Fibroblast of villous mesenchyme (primary cell): ENCODE measurements at regions not wholly inside any gene's neighbourhood (a gene's known extent, or its start where the extent isn't known, plus 50 kb on each side); places are given as distances from the start of the nearest gene placed in this dataset.
A peak's percentile ranks its signal among the peaks of the same experiment; 100 is the strongest.

Experiments
- DNase-seq: peaks from one replicate; pipeline ENCODE4 v3.0.0-alpha.2; 2010; ENCODE audit warnings: low read depth
- H3K4me3 ChIP-seq: 2 replicates; pipeline ENCODE4 v1.5.1; 2011; ENCODE audit warnings: low read depth, mild to moderate bottlenecking, low read length
- TF ChIP-seq, protein P1 (sequence below): IDR thresholded peaks from 2 replicates; pipeline ENCODE4 v1.5.1; 2012; ENCODE audit warnings: low read depth, mild to moderate bottlenecking, low read length; ENCODE audit not compliant: insufficient read depth

DNA sequence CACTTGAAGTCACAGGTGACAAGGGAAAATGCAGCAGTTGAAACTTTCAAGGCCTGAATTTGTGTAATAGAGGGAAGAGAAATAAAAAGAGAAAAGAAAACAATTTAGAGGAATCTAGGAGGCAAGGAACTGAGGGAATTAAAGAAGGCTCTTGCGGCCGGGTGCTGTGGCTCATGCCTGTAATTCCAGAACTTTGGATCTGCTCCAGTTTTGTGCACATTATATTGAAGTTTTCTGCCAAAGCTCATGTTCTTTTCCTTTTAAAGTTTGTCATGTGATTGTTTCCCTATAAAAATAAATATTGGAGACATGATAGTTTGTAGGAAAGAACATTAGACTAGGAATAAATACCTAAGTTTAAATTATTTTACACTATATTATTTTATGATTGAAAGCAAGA is 433.9 kb upstream of the CPEB2 start:
- DNase-seq: peak; percentile 1
- TF ChIP-seq, protein P1, sequence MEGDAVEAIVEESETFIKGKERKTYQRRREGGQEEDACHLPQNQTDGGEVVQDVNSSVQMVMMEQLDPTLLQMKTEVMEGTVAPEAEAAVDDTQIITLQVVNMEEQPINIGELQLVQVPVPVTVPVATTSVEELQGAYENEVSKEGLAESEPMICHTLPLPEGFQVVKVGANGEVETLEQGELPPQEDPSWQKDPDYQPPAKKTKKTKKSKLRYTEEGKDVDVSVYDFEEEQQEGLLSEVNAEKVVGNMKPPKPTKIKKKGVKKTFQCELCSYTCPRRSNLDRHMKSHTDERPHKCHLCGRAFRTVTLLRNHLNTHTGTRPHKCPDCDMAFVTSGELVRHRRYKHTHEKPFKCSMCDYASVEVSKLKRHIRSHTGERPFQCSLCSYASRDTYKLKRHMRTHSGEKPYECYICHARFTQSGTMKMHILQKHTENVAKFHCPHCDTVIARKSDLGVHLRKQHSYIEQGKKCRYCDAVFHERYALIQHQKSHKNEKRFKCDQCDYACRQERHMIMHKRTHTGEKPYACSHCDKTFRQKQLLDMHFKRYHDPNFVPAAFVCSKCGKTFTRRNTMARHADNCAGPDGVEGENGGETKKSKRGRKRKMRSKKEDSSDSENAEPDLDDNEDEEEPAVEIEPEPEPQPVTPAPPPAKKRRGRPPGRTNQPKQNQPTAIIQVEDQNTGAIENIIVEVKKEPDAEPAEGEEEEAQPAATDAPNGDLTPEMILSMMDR: no peak
- no peak overlapping the region for H3K4me3 ChIP-seq

DNA sequence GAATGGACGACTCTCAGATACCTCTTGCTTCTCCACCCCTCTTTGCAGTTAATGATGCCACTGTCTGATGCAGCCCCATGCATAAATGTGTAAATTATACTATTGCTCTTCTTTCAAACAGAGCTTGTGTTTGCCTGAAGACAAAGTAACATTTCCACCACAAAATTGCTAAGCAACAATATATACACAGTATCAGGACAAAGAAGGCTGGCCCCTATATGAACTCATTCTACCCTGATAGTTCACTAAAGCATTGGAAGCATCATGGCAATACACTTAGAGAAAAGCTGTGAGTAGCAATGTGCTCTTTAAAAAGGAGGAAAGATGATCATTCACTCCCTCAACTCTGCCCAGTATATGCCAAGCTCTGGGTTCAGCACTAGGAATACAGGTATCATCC is 427.0 kb upstream of the CPEB2 start:
- TF ChIP-seq, protein P1: no peak
- no peak for DNase-seq
- H3K4me3 ChIP-seq: no peak overlapping the region

DNA sequence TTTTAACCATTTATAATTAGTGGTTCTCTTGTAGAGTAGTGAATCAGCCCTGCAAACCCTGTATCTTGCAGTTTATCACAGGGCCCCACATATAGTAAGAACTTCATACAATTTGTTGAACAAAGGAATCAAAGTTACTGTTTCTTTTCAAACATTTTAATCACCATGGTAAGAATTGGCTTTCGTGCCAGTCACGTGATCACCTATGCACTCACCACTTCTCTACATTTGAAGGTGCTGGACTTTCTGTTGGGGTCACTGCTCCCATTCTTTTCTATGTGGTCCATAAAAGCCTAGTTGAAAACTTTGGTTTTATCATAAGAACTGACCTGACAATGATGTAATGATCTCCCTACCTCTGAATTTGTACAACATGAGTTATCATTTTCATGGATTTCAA is 426.4 kb upstream of the CPEB2 start:
- TF ChIP-seq, protein P1: no peak
- H3K4me3 ChIP-seq: no peak overlapping the region
- no peak for DNase-seq

DNA sequence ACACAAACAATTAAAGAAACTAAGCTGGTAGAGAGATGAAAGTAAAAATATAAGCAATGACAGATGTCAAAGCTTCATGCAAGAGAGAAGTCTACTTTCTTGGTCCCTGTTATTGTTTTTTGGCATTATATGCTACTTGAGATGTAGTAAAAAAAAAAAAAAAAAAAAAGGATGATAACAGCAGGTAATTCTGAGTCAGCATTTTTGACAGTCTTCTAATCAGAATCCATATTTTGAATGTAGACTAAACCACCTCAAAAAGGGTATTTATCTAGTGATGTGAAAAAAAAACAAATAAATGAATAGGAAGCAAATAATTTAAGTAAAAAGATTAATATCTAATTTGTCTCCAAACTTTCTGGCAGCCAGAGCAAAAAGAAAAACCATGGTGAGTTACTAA is 422.2 kb upstream of the CPEB2 start:
- no peak overlapping the region for H3K4me3 ChIP-seq
- TF ChIP-seq, protein P1: no peak
- DNase-seq: no peak

DNA sequence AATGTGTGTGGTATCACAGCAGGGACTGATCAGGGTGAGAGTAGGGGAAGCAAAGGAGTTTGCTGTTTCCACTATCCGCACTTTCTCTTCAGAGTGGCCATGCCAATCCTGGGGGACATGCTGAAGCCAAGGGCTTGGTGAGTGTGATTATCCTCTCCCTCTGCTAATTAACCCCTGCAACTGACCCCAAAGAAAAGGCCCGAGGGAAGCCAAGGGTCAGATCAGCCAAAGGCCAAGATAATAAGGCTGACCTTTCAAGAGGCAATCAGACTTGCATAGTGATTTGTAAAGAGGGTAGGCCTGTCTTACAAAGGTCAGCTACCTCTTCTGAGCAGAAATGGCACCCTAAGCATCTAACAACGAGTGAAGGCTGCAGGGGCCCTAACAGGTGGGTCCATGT is 420.5 kb upstream of the CPEB2 start:
- no peak overlapping the region for H3K4me3 ChIP-seq
- no peak for DNase-seq
- TF ChIP-seq, protein P1: no peak

DNA sequence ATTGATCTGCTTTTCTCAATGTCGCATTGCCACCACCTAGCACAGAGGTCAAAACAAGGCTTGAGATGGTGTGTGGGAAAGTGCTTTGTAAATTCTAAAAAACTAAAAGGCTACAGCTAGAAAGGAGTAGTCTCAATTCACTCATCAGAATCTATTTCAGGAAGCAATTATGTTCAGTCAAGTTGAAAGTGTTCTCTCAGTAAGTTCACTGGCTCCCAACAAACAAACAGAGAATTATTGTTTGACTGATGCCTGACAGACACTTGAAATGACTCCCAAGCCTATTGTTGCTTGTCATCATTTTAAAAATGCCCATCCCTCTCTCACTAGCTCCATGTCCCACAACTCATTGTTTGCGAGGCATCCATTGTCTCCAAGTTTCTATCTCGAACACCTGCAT is 419.6 kb upstream of the CPEB2 start:
- DNase-seq: no peak
- no peak overlapping the region for H3K4me3 ChIP-seq
- TF ChIP-seq, protein P1: no peak

DNA sequence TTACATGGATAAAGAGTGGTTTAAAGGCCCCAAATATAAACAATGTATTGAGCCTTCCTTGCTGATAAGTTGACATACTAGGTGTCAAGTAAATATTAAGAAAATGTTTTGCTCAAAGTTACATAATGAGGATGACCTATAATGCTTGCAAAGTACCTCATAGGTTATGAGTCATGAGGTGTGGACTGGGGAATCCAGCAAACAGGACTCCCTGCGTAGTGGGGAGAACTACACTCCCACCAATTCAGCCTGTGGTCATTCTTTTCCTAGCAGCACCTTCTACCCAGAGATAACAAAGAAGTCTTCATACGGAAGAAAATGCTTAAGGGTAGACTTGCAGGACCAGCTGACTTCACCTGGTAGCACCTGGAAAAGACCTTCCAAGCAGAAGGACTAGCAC is 418.9 kb upstream of the CPEB2 start:
- TF ChIP-seq, protein P1: no peak
- no peak overlapping the region for H3K4me3 ChIP-seq
- no peak for DNase-seq
